ENCODE measurements at regions not wholly inside any gene's neighbourhood (a gene's known extent, or its start where the extent isn't known, plus 50 kb on each side); places are given as distances from the start of the nearest gene placed in this dataset.

GRCh38 chr11:121706884-121707420 is 254.2 kb upstream of the SORL1-AS1 start:
- Histone ChIP-seq H3K4ac (ENCODE audit: low read depth, low read length) (no peak overlapping the region), H2BK5ac (ENCODE audit: insufficient read length, low read length) (no peak overlapping the region), H2BK120ac (ENCODE audit: low read depth, low read length, poor library complexity, severe bottlenecking) (no peak overlapping the region), H3K23me2 (ENCODE audit: insufficient read length, low read depth, low read length, poor library complexity, severe bottlenecking) (no peaks in the 10 kb centered on the region), H3K18ac (ENCODE audit: insufficient read length, low read depth, low read length) (no peak overlapping the region), H4K5ac (ENCODE audit: insufficient read length, low read depth, low read length) (no peak overlapping the region), H3K27me3 (ENCODE audit: insufficient read depth, low read length) (no peaks in the 10 kb centered on the region; the same call in 1 of the 2 replicates), H3K9me3 (ENCODE audit: control insufficient read depth, low read depth, low read length) (no peaks in the 10 kb centered on the region), H3K4me2 (ENCODE audit: insufficient read depth, insufficient read length, low read length) (no peak overlapping the region), H3K56ac (ENCODE audit: insufficient read length, low read depth, low read length) (no peak overlapping the region), H3K23ac (ENCODE audit: insufficient read length, low read depth, low read length) (no peak overlapping the region), H3K14ac (ENCODE audit: insufficient read depth, low read length) (no peak overlapping the region), H3K4me1 (ENCODE audit: insufficient read depth, low read length) (no peaks in the 10 kb centered on the region), H4K91ac (ENCODE audit: insufficient read length, low read depth, low read length) (no peak overlapping the region), H2BK20ac (ENCODE audit: low read depth, low read length, poor library complexity, severe bottlenecking) (no peak overlapping the region), H3K79me2 (ENCODE audit: insufficient read depth, low read length) (no peaks in the 10 kb centered on the region), H3T11ph (ENCODE audit: low read length) (no peak overlapping the region), H3K27ac (ENCODE audit: insufficient read length, low read depth, low read length) (no peak overlapping the region), H2BK12ac (ENCODE audit: insufficient read length, low read depth, low read length) (no peak overlapping the region), H3K79me1 (ENCODE audit: insufficient read depth, low read depth, low read length, poor library complexity, severe bottlenecking) (no peaks in the 10 kb centered on the region), H2AFZ (ENCODE audit: low read length) (no peak overlapping the region), H3K9ac (ENCODE audit: extremely low read depth, insufficient read length, low read length) (no peak overlapping the region), H4K20me1 (ENCODE audit: control insufficient read depth, insufficient read depth, insufficient read length) (no peaks in the 10 kb centered on the region), H2BK15ac (ENCODE audit: low read depth, low read length) (no peak overlapping the region), H2AK5ac (ENCODE audit: insufficient read length, low read length) (no peak overlapping the region), H4K8ac (replicated peaks; ENCODE audit: insufficient read length, low read depth, low read length) (no peak overlapping the region)
- TF ChIP-seq, protein P1, sequence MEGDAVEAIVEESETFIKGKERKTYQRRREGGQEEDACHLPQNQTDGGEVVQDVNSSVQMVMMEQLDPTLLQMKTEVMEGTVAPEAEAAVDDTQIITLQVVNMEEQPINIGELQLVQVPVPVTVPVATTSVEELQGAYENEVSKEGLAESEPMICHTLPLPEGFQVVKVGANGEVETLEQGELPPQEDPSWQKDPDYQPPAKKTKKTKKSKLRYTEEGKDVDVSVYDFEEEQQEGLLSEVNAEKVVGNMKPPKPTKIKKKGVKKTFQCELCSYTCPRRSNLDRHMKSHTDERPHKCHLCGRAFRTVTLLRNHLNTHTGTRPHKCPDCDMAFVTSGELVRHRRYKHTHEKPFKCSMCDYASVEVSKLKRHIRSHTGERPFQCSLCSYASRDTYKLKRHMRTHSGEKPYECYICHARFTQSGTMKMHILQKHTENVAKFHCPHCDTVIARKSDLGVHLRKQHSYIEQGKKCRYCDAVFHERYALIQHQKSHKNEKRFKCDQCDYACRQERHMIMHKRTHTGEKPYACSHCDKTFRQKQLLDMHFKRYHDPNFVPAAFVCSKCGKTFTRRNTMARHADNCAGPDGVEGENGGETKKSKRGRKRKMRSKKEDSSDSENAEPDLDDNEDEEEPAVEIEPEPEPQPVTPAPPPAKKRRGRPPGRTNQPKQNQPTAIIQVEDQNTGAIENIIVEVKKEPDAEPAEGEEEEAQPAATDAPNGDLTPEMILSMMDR (conservative IDR thresholded peaks at IDR 0.05) = no peak
- WGBS (ENCODE audit: extremely low coverage, insufficient read length, low lambda C conversion rate) = no CpG with 5 or more reads among the region's 1 CpG
- Mint-ChIP-seq H3K36me3 (ENCODE audit: insufficient read depth in 1 of 3, low read depth in 3 of 3) (no peaks in the 10 kb centered on the region), H3K27ac (no peak overlapping the region), H3K9me3 (no peaks in the 10 kb centered on the region), H3K4me1 (peaks cover 9% of the 10 kb centered on the region in 2 experiments), H3K4me3 (no peak overlapping the region), H3K27me3 (ENCODE audit: low read depth) (peaks cover 5% of the 10 kb centered on the region; the same call in 1 of the 2 replicates)
- DNase-seq = no peak
